GM12878 (cell line): ENCODE measurements at regions not wholly inside any gene's neighbourhood (a gene's known extent, or its start where the extent isn't known, plus 50 kb on each side); places are given as distances from the start of the nearest gene placed in this dataset.

ENCODE experiments used
- ATAC-seq: fragments of 200-7000 bp; cut with Tn5 transposase; 3 replicates; pipeline ENCODE4 v1.9.1; 2020; ENCODE audit warnings: mild to moderate bottlenecking, moderate library complexity
- BruUV-seq: library from RNA; stranded (reverse); fragments of 400-500 nt; replicated peaks from 2 replicates; lab custom pipeline; 2021; lab: Mats Ljungman, UMichigan
- CTCF ChIA-PET: fragments of 300-600 bp; sonication (Branson Sonifier 250); formaldehyde crosslinking; extraction: SDS; loops from one replicate; lab custom pipeline; 2021; ENCODE audit warnings: inconsistent platforms; lab: Yijun Ruan, JAX
- POLR2A ChIA-PET: fragments of 350-600 bp; formaldehyde crosslinking; extraction: SDS; loops from one replicate; lab custom pipeline; 2021; ENCODE audit warnings: inconsistent platforms; lab: Charles Lee
- RAD21 ChIA-PET: fragments of 300-600 bp; sonication (Branson Sonifier 250); formaldehyde crosslinking; loops from one replicate; lab custom pipeline; 2023; ENCODE audit warnings: antibody characterized with exemption; ENCODE audit not compliant: unreplicated experiment; lab: Charles Lee
- SMC1A ChIA-PET: fragments of 300-600 bp; sonication (Branson Sonifier 250); formaldehyde crosslinking; loops from one replicate; lab custom pipeline; 2023; ENCODE audit not compliant: unreplicated experiment, uncharacterized antibody; lab: Charles Lee
- DNase-seq: peaks from one replicate; pipeline ENCODE4 v3.0.0-alpha.2; 2011; ENCODE audit warnings: low read depth, low spot score
- FAIRE-seq: peaks from 3 replicates; lab custom pipeline; 2011; peaks lifted over from hg19 to GRCh38; lab: Jason Lieb, UNC
- H2AFZ ChIP-seq: 2 replicates; pipeline ENCODE4 v1.6.0; 2011; ENCODE audit warnings: low read depth, low read length, control low read depth; ENCODE audit not compliant: control insufficient read depth
- H3K27ac ChIP-seq: 2 replicates; pipeline ENCODE4 v1.5.1; 2011; ENCODE audit warnings: control low read depth; ENCODE audit not compliant: control insufficient read depth, insufficient read depth
- H3K27me3 ChIP-seq, 2 experiments: replicated peaks in 1 of 2; 2 replicates each; pipeline versions ENCODE4 v1.6.0 to v1.6.1; 2011; ENCODE audit warnings: low read length in 1 of 2; ENCODE audit not compliant: control insufficient read depth in 2 of 2, insufficient read depth in 2 of 2
- H3K36me3 ChIP-seq, 2 experiments: 2 replicates each; pipeline ENCODE4 v1.5.1; 2011; ENCODE audit warnings: low read length in 1 of 2; ENCODE audit not compliant: control insufficient read depth in 2 of 2, insufficient read depth in 2 of 2
- H3K4me1 ChIP-seq: 2 replicates; pipeline ENCODE4 v1.6.1; 2011; ENCODE audit warnings: mild to moderate bottlenecking, low read length, moderate library complexity, mixed read lengths; ENCODE audit not compliant: control insufficient read depth, insufficient read depth
- H3K4me2 ChIP-seq: 2 replicates; pipeline ENCODE4 v1.6.0; 2011; ENCODE audit warnings: control low read depth; ENCODE audit not compliant: control insufficient read depth, insufficient read depth
- H3K4me3 ChIP-seq: fragments of 200-600 bp; sonication (generic); 2 replicates; pipeline ENCODE4 v1.5.1; 2016
- H3K79me2 ChIP-seq: 2 replicates; pipeline ENCODE4 v1.6.0; 2011; ENCODE audit warnings: low read length; ENCODE audit not compliant: control insufficient read depth, insufficient read depth
- H3K9ac ChIP-seq: 2 replicates; pipeline ENCODE4 v1.8.0; 2011; ENCODE audit warnings: low read length, control low read depth, mixed read lengths; ENCODE audit not compliant: control insufficient read depth, insufficient read depth
- H3K9me3 ChIP-seq: replicated peaks from 3 replicates; pipeline ENCODE4 v1.5.1; 2011; ENCODE audit warnings: mild to moderate bottlenecking, low read length; ENCODE audit not compliant: control insufficient read depth, insufficient read depth
- H4K20me1 ChIP-seq: 2 replicates; pipeline ENCODE4 v1.6.0; 2011; ENCODE audit not compliant: control insufficient read depth, insufficient read depth
- BMI1 ChIP-seq: fragments of 450-650 bp; IDR thresholded peaks from 2 replicates; pipeline ENCODE4 v1.6.1; 2016; ENCODE audit warnings: mild to moderate bottlenecking, moderate library complexity, borderline replicate concordance
- CHD1 ChIP-seq: IDR thresholded peaks from 2 replicates; pipeline ENCODE4 v1.6.1; 2012; ENCODE audit warnings: low read depth, low read length, improper control_type of control experiment
- CTCF ChIP-seq, 3 experiments: IDR thresholded peaks in 2 of 3; conservative IDR thresholded peaks in 1 of 3; 2 replicates each; pipeline ENCODE4 v1.5.1; 2011; ENCODE audit warnings: low read depth in 3 of 3, low read length in 3 of 3, mild to moderate bottlenecking in 3 of 3, control low read depth in 2 of 3, moderate library complexity in 2 of 3, inconsistent platforms in 1 of 3, mixed read lengths in 1 of 3; ENCODE audit not compliant: control insufficient read depth in 2 of 3, insufficient read depth in 1 of 3; ENCODE audit errors: extremely low read depth in 1 of 3
- HDAC6 ChIP-seq: fragments of 200-600 bp; sonication (generic); IDR thresholded peaks from one replicate; pipeline ENCODE4 v1.8.0; 2017; ENCODE audit warnings: antibody characterized with exemption; ENCODE audit not compliant: unreplicated experiment
- HSF1 ChIP-seq: fragments of 150-350 bp; IDR thresholded peaks from 2 replicates; pipeline ENCODE4 v1.6.1; 2014; ENCODE audit warnings: mild to moderate bottlenecking, low read depth, low read length
- NFYA ChIP-seq: IDR thresholded peaks from 2 replicates; pipeline ENCODE4 v1.6.1; 2011; ENCODE audit warnings: low read depth, mild to moderate bottlenecking, low read length, improper control_type of control experiment, borderline replicate concordance
- NR2F1 ChIP-seq: fragments of 450-650 bp; conservative IDR thresholded peaks from 2 replicates; pipeline ENCODE4 v1.6.1; 2017; ENCODE audit warnings: mild to moderate bottlenecking
- POLR2A ChIP-seq: IDR thresholded peaks from 2 replicates; pipeline ENCODE4 v1.6.1; 2011; ENCODE audit warnings: low read depth, mild to moderate bottlenecking, low read length
- RAD21 ChIP-seq: IDR thresholded peaks from 2 replicates; pipeline ENCODE4 v1.6.1; 2011; ENCODE audit warnings: mild to moderate bottlenecking, low read depth, low read length, moderate library complexity; ENCODE audit not compliant: insufficient read depth
- RB1 ChIP-seq: fragments of 450-650 bp; formaldehyde crosslinking; IDR thresholded peaks from 2 replicates; pipeline ENCODE4 v1.6.1; 2017; ENCODE audit warnings: mild to moderate bottlenecking, borderline replicate concordance
- SMAD5 ChIP-seq: IDR thresholded peaks from 2 replicates; pipeline ENCODE4 v1.6.1; 2016; ENCODE audit warnings: antibody characterized with exemption, low read depth
- STAT3 ChIP-seq: IDR thresholded peaks from 2 replicates; pipeline ENCODE4 v1.6.1; 2011; ENCODE audit warnings: low read depth, low read length, improper control_type of control experiment
- ZBTB33 ChIP-seq: fragments of 450-650 bp; IDR thresholded peaks from 2 replicates; pipeline ENCODE4 v1.6.1; 2017; ENCODE audit warnings: mild to moderate bottlenecking
- WGBS: methylation state at CpG from one replicate; pipeline ENCODE4 v1.1.6; 2016; ENCODE audit warnings: low lambda C conversion rate; ENCODE audit not compliant: insufficient replicate concordance, insufficient coverage; ENCODE audit errors: missing lambda C conversion rate; 5-methylcytosine and 5-hydroxymethylcytosine counted together
- in situ Hi-C: fragments of 300-500 bp; cut with MboI; formaldehyde crosslinking; loops from 9 replicates; pipeline ENCODE4 v1.14.3; 2018; ENCODE audit warnings: mixed read lengths
- intact Hi-C: fragments of 100-400 bp; cut with micrococcal nuclease; formaldehyde crosslinking; loops from one replicate; pipeline ENCODE4 v1.14.2; 2022; ENCODE audit not compliant: unreplicated experiment
- TF ChIP-seq, protein P1 (sequence below): fragments of 450-650 bp; formaldehyde crosslinking; IDR thresholded peaks from 2 replicates; pipeline ENCODE4 v1.4.0; 2020; ENCODE audit warnings: mild to moderate bottlenecking, moderate library complexity
- TF ChIP-seq, protein P2 (sequence below): fragments of 450-650 bp; IDR thresholded peaks from 2 replicates; pipeline ENCODE4 v1.6.1; 2016; ENCODE audit warnings: mild to moderate bottlenecking

DNA sequence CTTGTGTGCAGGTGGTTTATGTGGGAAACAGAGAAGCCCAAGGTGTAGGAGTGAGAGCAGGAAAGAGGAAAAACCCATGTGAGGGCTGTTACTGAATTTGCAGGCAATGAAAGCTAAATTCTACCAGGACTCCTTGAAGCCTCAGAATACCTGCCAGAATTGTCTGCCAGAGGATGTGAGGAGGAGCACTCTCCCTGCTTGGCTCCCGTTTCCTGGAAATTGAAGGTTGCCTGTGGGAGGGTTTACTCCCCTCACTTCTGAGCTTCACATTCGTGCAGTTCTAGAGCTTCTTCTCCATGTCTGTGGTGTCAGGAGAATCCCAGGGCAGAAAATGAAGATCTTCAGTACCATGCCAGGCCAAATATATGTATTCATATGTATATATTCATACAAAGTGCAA lies 220.8 kb upstream of the ZP4 start:
- Histone ChIP-seq H3K27ac (no peak overlapping the region), H4K20me1 (no peaks in the 10 kb centered on the region), H3K9me3 (no peaks in the 10 kb centered on the region; the same call in 2 of the 3 replicates), H3K4me2 (no peak overlapping the region), H3K36me3 (no peaks in the 10 kb centered on the region), H3K4me3 (no peak overlapping the region), H3K4me1 (no peaks in the 10 kb centered on the region), H3K79me2 (no peaks in the 10 kb centered on the region), H3K27me3 (no peaks in the 10 kb centered on the region), H2AFZ (no peak overlapping the region), H3K9ac (no peak overlapping the region)
- no peak for FAIRE-seq
- ChIA-PET RAD21 (no interaction called here), SMC1A (interaction anchor here (0.8 to 2.3 kb wide), 9 partner anchors 9 to 53 kb away, joined by 3 to 8 read pairs (median 4); no protein-coding TSS in a partner anchor), CTCF (interaction anchor here (0.7 to 1.8 kb wide), 6 partner anchors 8 to 260 kb away, joined by 3 to 5 read pairs (median 3); no protein-coding TSS in a partner anchor), POLR2A (no interaction called here)
- in situ Hi-C loops = no loop called here
- BruUV-seq = no TSS peak
- ATAC-seq = no peak
- intact Hi-C loops = no loop called here
- 6% methylated on average over 2 of the region's 2 CpGs for WGBS
- no peak for DNase-seq
- TF ChIP-seq ZBTB33 (no peak), HDAC6 (no peak), STAT3 (no peak), HSF1 (no peak), RAD21 (no peak), CHD1 (no peak), RB1 (no peak), POLR2A (no peak), CTCF (IDR thresholded peaks at IDR 0.05 in 2 of 3, conservative IDR thresholded peaks at IDR 0.05 in 1 of 3; ENCODE audit: control insufficient read depth in 2 of 3, extremely low read depth in 1 of 3, insufficient read depth in 1 of 3, low read depth in 3 of 3, low read length in 3 of 3) (no peak), NR2F1 (no peak), BMI1 (no peak), NFYA (no peak), SMAD5 (no peak)
- TF ChIP-seq, protein P1, sequence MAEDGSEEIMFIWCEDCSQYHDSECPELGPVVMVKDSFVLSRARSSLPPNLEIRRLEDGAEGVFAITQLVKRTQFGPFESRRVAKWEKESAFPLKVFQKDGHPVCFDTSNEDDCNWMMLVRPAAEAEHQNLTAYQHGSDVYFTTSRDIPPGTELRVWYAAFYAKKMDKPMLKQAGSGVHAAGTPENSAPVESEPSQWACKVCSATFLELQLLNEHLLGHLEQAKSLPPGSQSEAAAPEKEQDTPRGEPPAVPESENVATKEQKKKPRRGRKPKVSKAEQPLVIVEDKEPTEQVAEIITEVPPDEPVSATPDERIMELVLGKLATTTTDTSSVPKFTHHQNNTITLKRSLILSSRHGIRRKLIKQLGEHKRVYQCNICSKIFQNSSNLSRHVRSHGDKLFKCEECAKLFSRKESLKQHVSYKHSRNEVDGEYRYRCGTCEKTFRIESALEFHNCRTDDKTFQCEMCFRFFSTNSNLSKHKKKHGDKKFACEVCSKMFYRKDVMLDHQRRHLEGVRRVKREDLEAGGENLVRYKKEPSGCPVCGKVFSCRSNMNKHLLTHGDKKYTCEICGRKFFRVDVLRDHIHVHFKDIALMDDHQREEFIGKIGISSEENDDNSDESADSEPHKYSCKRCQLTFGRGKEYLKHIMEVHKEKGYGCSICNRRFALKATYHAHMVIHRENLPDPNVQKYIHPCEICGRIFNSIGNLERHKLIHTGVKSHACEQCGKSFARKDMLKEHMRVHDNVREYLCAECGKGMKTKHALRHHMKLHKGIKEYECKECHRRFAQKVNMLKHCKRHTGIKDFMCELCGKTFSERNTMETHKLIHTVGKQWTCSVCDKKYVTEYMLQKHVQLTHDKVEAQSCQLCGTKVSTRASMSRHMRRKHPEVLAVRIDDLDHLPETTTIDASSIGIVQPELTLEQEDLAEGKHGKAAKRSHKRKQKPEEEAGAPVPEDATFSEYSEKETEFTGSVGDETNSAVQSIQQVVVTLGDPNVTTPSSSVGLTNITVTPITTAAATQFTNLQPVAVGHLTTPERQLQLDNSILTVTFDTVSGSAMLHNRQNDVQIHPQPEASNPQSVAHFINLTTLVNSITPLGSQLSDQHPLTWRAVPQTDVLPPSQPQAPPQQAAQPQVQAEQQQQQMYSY (CRISPR knock-in tag) = no peak
- TF ChIP-seq, protein P2, sequence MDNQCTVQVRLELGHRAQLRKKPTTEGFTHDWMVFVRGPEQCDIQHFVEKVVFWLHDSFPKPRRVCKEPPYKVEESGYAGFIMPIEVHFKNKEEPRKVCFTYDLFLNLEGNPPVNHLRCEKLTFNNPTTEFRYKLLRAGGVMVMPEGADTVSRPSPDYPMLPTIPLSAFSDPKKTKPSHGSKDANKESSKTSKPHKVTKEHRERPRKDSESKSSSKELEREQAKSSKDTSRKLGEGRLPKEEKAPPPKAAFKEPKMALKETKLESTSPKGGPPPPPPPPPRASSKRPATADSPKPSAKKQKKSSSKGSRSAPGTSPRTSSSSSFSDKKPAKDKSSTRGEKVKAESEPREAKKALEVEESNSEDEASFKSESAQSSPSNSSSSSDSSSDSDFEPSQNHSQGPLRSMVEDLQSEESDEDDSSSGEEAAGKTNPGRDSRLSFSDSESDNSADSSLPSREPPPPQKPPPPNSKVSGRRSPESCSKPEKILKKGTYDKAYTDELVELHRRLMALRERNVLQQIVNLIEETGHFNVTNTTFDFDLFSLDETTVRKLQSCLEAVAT = no peak
